GM19239 (cell line): ENCODE measurements at regions not wholly inside any gene's neighbourhood (a gene's known extent, or its start where the extent isn't known, plus 50 kb on each side); places are given as distances from the start of the nearest gene placed in this dataset.
"Not testable (repeated sequence)": the region's sequence is repeated elsewhere in the genome, so short reads cannot be mapped to it uniquely, and the experiment has no call there.

Experiments
- DNase-seq: peaks from one replicate; pipeline ENCODE4 v3.0.0; 2011; ENCODE audit warnings: low spot score; ENCODE audit not compliant: insufficient read length
- FAIRE-seq: peaks from 2 replicates; lab custom pipeline; 2011; peaks lifted over from hg19 to GRCh38; lab: Jason Lieb, UNC

GRCh38 chr20:12177657-12178293 lies 260.1 kb downstream of the BTBD3 start:
- FAIRE-seq (no peak), DNase-seq (no peak)

- FAIRE-seq: no peak
- DNase-seq: no peak
Measured at GRCh38 chr20:12179692-12180091, 262.0 kb downstream of the BTBD3 start.

GRCh38 chr20:12180107-12180661 lies 262.5 kb downstream of the BTBD3 start:
- no peak for FAIRE-seq
- DNase-seq: no peak

GRCh38 chr20:12198281-12198680 lies 280.6 kb downstream of the BTBD3 start:
- FAIRE-seq (no peak), DNase-seq (no peak)

GRCh38 chr20:12199703-12200102 lies 282.0 kb downstream of the BTBD3 start:
- FAIRE-seq (no peak), DNase-seq (no peak)

- FAIRE-seq (no peak), DNase-seq (no peak)
Measured at GRCh38 chr20:12201289-12201991, 283.7 kb downstream of the BTBD3 start.

- no peak for FAIRE-seq
Measured at GRCh38 chr20:12203399-12203798, 285.7 kb downstream of the BTBD3 start.

GRCh38 chr20:12203981-12204380 lies 286.3 kb downstream of the BTBD3 start:
- FAIRE-seq: no peak

More at GRCh38 chr20:12203399-12203798, 285.7 kb downstream of the BTBD3 start:
- DNase-seq: no peak

GRCh38 chr20:12207875-12208274 lies 290.2 kb downstream of the BTBD3 start:
- DNase-seq: no peak
- no peak for FAIRE-seq

More at GRCh38 chr20:12203981-12204380, 286.3 kb downstream of the BTBD3 start:
- DNase-seq: no peak

GRCh38 chr20:12210591-12210990 lies 292.9 kb downstream of the BTBD3 start:
- DNase-seq (no peak), FAIRE-seq (no peak)

GRCh38 chr20:12211361-12211760 lies 293.7 kb downstream of the BTBD3 start:
- DNase-seq (no peak), FAIRE-seq (no peak)

- FAIRE-seq (no peak), DNase-seq (no peak)
Measured at GRCh38 chr20:12217382-12217781, 299.7 kb downstream of the BTBD3 start.

- DNase-seq: no peak
- no peak for FAIRE-seq
Measured at GRCh38 chr20:12219798-12220197, 302.1 kb downstream of the BTBD3 start.

GRCh38 chr20:12223057-12223456 lies 305.4 kb downstream of the BTBD3 start:
- FAIRE-seq (no peak), DNase-seq (no peak)

- no peak for DNase-seq
- no peak for FAIRE-seq
Measured at GRCh38 chr20:12225898-12226297, 308.2 kb downstream of the BTBD3 start.

- FAIRE-seq: no peak
- no peak for DNase-seq
Measured at GRCh38 chr20:12229891-12230290, 312.2 kb downstream of the BTBD3 start.

- DNase-seq: no peak
- no peak for FAIRE-seq
Measured at GRCh38 chr20:12237772-12238171, 320.1 kb downstream of the BTBD3 start.

GRCh38 chr20:12241065-12241464 lies 323.4 kb downstream of the BTBD3 start:
- DNase-seq: no peak
- no peak for FAIRE-seq

GRCh38 chr20:12243327-12243726 lies 325.6 kb downstream of the BTBD3 start:
- FAIRE-seq (no peak), DNase-seq (no peak)

GRCh38 chr20:12248481-12248880 lies 330.8 kb downstream of the BTBD3 start:
- FAIRE-seq (no peak), DNase-seq (no peak)

- not testable (repeated sequence) for FAIRE-seq, DNase-seq
Measured at GRCh38 chr20:12250661-12251060, 333.0 kb downstream of the BTBD3 start.
